Naive thymus-derived CD4-positive, alpha-beta T cell (primary cell): ENCODE measurements at regions not wholly inside any gene's neighbourhood (a gene's known extent, or its start where the extent isn't known, plus 50 kb on each side); places are given as distances from the start of the nearest gene placed in this dataset.

ENCODE experiments used
- ATAC-seq: fragments of 150-1000 bp; cut with Tn5 transposase; 2 replicates; pipeline ENCODE4 v1.10.0; 2021; ENCODE audit warnings: mild to moderate bottlenecking, moderate library complexity
- CTCF ChIA-PET: fragments of 350-600 bp; sonication (Branson Sonifier 250); formaldehyde crosslinking; loops from one replicate; lab custom pipeline; 2021; ENCODE audit warnings: antibody characterized with exemption; lab: Charles Lee
- POLR2A ChIA-PET: fragments of 350-600 bp; sonication (Branson Sonifier 250); formaldehyde crosslinking; loops from one replicate; lab custom pipeline; 2021; ENCODE audit warnings: antibody characterized with exemption, inconsistent platforms; lab: Charles Lee
- DNase-seq, 9 donors: peaks; one replicate each; pipeline versions ENCODE4 v3.0.0 to v3.0.0-alpha.2; 2020 to 2022; ENCODE audit warnings: mixed read lengths in 1 of 9
- H3K27ac ChIP-seq: one replicate; pipeline ENCODE4 v1.7.0; 2013; ENCODE audit warnings: mild to moderate bottlenecking, low read depth, low read length, moderate library complexity
- H3K27me3 ChIP-seq, 2 donors: one replicate each; pipeline ENCODE4 v1.7.0; 2013; ENCODE audit warnings: low read length in 2 of 2, mild to moderate bottlenecking in 2 of 2, moderate library complexity in 2 of 2; ENCODE audit not compliant: control insufficient read depth in 2 of 2, insufficient read depth in 2 of 2
- H3K36me3 ChIP-seq, 3 experiments: 1 replicate in 2 of 3; 2 replicates in 1 of 3; pipeline ENCODE4 v1.7.0; 2013; ENCODE audit warnings: low read length in 3 of 3, mild to moderate bottlenecking in 3 of 3, moderate library complexity in 1 of 3; ENCODE audit not compliant: insufficient read depth in 3 of 3, control insufficient read depth in 2 of 3
- H3K4me1 ChIP-seq, 2 donors: one replicate each; pipeline ENCODE4 v1.7.0; 2013; ENCODE audit warnings: low read length in 2 of 2, mild to moderate bottlenecking in 2 of 2, moderate library complexity in 1 of 2; ENCODE audit not compliant: control insufficient read depth in 2 of 2, insufficient read depth in 2 of 2
- H3K4me3 ChIP-seq: 2 replicates; pipeline ENCODE4 v1.7.0; 2013; ENCODE audit warnings: mild to moderate bottlenecking, low read length
- H3K9me3 ChIP-seq, 3 experiments: 1 replicate in 2 of 3; 2 replicates in 1 of 3; pipeline ENCODE4 v1.7.0; 2013; ENCODE audit warnings: low read length in 3 of 3; ENCODE audit not compliant: control insufficient read depth in 2 of 3
- H3K27ac Mint-ChIP-seq, 9 donors: one replicate each; pipeline ENCODE4 v1.8.0; 2020 to 2022; ENCODE audit warnings: mixed read lengths in 9 of 9, mild to moderate bottlenecking in 8 of 9, moderate library complexity in 5 of 9, inconsistent platforms in 2 of 9
- H3K27me3 Mint-ChIP-seq, 5 donors: one replicate each; pipeline ENCODE4 v1.8.0; 2021 to 2022; ENCODE audit warnings: mixed read lengths in 5 of 5, mild to moderate bottlenecking in 1 of 5
- H3K36me3 Mint-ChIP-seq, 5 donors: one replicate each; pipeline ENCODE4 v1.8.0; 2020 to 2022; ENCODE audit warnings: mixed read lengths in 5 of 5, mild to moderate bottlenecking in 3 of 5, inconsistent platforms in 1 of 5
- H3K4me1 Mint-ChIP-seq, 7 donors: one replicate each; pipeline ENCODE4 v1.8.0; 2020 to 2022; ENCODE audit warnings: mixed read lengths in 7 of 7, mild to moderate bottlenecking in 3 of 7, inconsistent platforms in 1 of 7
- H3K4me3 Mint-ChIP-seq, 10 donors: one replicate each; pipeline ENCODE4 v1.8.0; 2020 to 2022; ENCODE audit warnings: mild to moderate bottlenecking in 10 of 10, mixed read lengths in 10 of 10, moderate library complexity in 6 of 10, inconsistent platforms in 2 of 10
- H3K9me3 Mint-ChIP-seq, 11 donors: one replicate each; pipeline ENCODE4 v1.8.0; 2020 to 2022; ENCODE audit warnings: mixed read lengths in 11 of 11, mild to moderate bottlenecking in 4 of 11, inconsistent platforms in 1 of 11, moderate library complexity in 1 of 11
- intact Hi-C, 2 donors: fragments of 100-400 bp; cut with micrococcal nuclease; formaldehyde crosslinking; loops; one replicate each; pipeline ENCODE4 v1.15.1; 2023

DNA sequence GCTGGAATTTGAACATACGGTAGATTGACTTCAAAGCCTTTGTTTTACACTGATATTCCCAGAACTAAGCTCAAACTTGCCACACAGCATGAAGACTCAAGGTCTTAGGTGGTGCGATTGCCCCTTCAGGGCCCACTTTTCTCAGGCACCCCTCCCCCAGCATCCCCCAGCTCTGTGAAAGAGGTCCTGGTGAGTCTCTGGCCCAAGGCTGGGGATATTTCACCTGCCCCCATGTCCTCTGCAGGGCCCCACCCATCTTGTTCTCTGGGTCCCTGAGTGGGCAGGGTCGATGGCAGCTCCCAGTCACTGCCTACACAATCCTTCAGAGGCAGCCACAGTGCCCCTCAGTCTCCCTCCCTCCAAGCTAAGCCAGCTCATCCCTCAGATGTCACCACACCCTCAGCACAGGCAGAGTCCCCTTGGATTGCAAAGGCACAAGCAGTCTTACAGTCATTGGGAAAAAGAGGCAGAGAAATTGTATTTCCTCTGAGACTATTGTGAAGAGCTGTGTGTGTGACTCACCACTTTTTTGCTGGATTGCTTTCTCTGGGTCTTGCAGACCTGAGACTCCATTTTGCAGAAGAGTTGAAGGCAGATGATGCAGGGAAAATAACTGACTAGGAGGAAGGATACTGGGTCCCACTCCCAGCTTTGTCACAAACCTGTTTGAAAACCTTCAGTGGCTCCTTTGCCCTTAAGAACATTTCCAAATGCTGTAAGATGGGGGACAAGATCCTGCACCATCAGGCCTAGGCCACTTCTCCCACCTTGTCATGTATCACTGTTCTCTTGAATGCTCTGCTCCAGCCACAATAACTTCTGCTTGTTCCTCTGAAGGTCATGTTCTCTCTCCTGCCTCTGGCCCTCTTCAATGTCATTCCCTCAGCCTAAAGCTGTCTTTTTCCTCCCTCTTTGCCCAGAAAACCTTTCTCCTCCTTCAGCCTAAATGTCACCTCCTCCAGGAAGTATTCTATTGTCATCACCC, 119.1 kb upstream of the GRIK3 start:
- Histone ChIP-seq H3K4me1 (no peaks in the 10 kb centered on the region), H3K27me3 (no peaks in the 10 kb centered on the region), H3K36me3 (no peaks in the 10 kb centered on the region), H3K9me3 (no peaks in the 10 kb centered on the region), H3K4me3 (no peak overlapping the region), H3K27ac (no peak overlapping the region)
- no peak for DNase-seq
- intact Hi-C loops, result no loop called here
- Mint-ChIP-seq H3K4me1 (peaks cover 0 to 5% (median 0%) of the 10 kb centered on the region in 7 donors), H3K4me3 (no peak overlapping the region), H3K9me3 (peaks cover 0 to 21% (median 4%) of the 10 kb centered on the region in 11 donors), H3K36me3 (peaks cover 0 to 4% (median 0%) of the 10 kb centered on the region in 5 donors), H3K27me3 (peaks cover 0 to 43% (median 24%) of the 10 kb centered on the region in 5 donors), H3K27ac (no peak overlapping the region)
- ChIA-PET CTCF (no interaction called here), POLR2A (no interaction called here)
- no peak for ATAC-seq

DNA sequence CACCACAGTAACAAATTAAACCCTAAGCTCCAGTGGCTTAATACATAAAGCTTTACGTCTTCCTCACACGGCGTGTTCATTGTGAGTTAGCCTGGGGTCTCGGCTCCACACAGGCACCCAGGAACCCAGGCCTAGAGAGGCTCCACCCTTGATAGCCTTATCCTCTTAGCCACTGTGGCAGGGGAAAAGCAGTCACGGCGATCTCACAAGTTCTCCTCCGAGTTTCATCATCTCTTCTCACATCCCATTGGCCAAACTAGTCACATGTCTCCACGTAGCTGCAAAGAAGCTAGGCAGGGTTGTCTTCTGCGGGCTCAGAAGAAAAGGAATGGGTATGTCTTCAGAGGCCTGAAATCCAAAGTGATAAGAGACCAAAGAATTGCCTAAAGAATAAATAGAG, 122.3 kb upstream of the GRIK3 start:
- Histone ChIP-seq H3K9me3 (no peaks in the 10 kb centered on the region), H3K4me3 (no peak overlapping the region), H3K36me3 (no peaks in the 10 kb centered on the region), H3K27me3 (no peaks in the 10 kb centered on the region), H3K4me1 (no peaks in the 10 kb centered on the region), H3K27ac (no peak overlapping the region)
- peaks cover 0 to 37% (median 21%) of the 10 kb centered on the region in 5 donors for H3K27me3 Mint-ChIP-seq
- peaks cover 0 to 4% (median 0%) of the 10 kb centered on the region in 5 donors for H3K36me3 Mint-ChIP-seq
- no peak overlapping the region for H3K4me3 Mint-ChIP-seq
- DNase-seq (no peak), ATAC-seq (no peak)
- H3K27ac Mint-ChIP-seq, result no peak overlapping the region
- intact Hi-C loops, result no loop called here
- ChIA-PET POLR2A (no interaction called here), CTCF (no interaction called here)
- H3K9me3 Mint-ChIP-seq, result peaks cover 0 to 27% (median 8%) of the 10 kb centered on the region in 11 donors
- peaks cover 0 to 5% (median 0%) of the 10 kb centered on the region in 7 donors for H3K4me1 Mint-ChIP-seq

DNA sequence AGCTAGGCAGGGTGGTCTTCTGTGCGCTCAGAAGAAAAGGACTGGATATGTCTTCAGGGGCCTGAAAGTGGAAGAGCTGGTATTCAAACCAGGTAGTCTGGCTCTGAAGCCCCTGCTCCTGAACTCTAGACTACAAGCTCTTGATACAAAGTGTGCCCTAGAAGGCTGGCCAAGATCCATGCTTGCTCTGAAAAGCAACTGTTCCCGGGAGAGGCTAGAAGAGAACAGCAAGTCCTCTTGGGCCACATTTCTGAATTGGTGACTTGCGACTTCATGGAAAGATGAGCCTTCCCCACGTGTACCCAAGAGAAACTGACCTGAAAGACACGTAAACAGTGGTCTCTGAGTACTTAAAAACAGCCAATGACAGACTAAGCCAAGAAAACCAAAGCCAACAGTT, 123.3 kb upstream of the GRIK3 start:
- POLR2A ChIA-PET, result no interaction called here
- intact Hi-C loops, result no loop called here

DNA sequence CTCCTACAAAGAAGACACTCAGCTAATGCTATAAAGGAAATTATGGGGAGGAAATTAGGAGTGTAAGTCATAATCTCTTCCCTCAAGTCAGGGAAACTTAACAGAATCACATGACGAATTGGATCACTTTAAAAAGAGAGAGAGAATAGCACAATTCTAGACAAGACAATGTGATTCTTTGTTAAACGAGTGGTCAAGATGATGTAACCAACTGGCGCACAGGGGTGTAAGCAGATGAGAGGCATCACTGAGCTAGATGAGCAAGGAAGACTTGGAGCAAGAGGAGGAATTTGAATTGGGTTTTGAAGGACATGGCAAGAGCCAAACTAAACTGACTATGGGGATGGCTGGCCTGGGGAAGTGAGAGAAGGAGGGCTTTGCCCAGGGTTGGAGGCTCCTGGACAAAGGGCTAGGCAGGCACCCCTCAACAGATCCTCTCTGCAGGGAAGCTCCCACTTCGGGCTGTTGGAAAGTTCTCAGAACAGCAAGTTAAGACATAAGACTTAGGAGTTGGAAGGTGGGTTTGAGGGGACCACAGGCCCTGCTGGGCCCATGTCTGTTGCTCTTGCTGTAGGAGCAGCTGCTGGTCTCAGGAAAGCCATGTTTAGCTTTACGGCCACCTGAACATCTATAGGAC, 123.9 kb upstream of the GRIK3 start:
- Histone ChIP-seq H3K4me3 (no peak overlapping the region), H3K27me3 (no peaks in the 10 kb centered on the region), H3K36me3 (no peaks in the 10 kb centered on the region), H3K27ac (no peak overlapping the region), H3K4me1 (no peaks in the 10 kb centered on the region), H3K9me3 (peaks cover 0 to 3% (median 0%) of the 10 kb centered on the region in 3 experiments)
- Mint-ChIP-seq H3K4me1 (no peaks in the 10 kb centered on the region), H3K27ac (no peak overlapping the region), H3K27me3 (peaks cover 0 to 25% (median 21%) of the 10 kb centered on the region in 5 donors), H3K4me3 (no peak overlapping the region), H3K9me3 (peaks cover 4 to 42% (median 9%) of the 10 kb centered on the region in 11 donors), H3K36me3 (peaks cover 0 to 4% (median 0%) of the 10 kb centered on the region in 5 donors)
- no peak for DNase-seq
- no peak for ATAC-seq
- intact Hi-C loops, result no loop called here
- ChIA-PET CTCF (no interaction called here), POLR2A (no interaction called here)

More for the DNA sequence above, 123.3 kb upstream of the GRIK3 start:
- CTCF ChIA-PET, result no interaction called here
- Histone ChIP-seq H3K4me1 (no peaks in the 10 kb centered on the region), H3K4me3 (no peak overlapping the region), H3K36me3 (no peaks in the 10 kb centered on the region), H3K9me3 (no peaks in the 10 kb centered on the region), H3K27me3 (no peaks in the 10 kb centered on the region), H3K27ac (no peak overlapping the region)
- ATAC-seq (no peak), DNase-seq (no peak)
- Mint-ChIP-seq H3K4me3 (no peak overlapping the region), H3K27ac (no peak overlapping the region), H3K36me3 (peaks cover 0 to 4% (median 0%) of the 10 kb centered on the region in 5 donors), H3K4me1 (no peaks in the 10 kb centered on the region), H3K27me3 (peaks cover 0 to 27% (median 21%) of the 10 kb centered on the region in 5 donors), H3K9me3 (peaks cover 2 to 36% (median 9%) of the 10 kb centered on the region in 11 donors)

DNA sequence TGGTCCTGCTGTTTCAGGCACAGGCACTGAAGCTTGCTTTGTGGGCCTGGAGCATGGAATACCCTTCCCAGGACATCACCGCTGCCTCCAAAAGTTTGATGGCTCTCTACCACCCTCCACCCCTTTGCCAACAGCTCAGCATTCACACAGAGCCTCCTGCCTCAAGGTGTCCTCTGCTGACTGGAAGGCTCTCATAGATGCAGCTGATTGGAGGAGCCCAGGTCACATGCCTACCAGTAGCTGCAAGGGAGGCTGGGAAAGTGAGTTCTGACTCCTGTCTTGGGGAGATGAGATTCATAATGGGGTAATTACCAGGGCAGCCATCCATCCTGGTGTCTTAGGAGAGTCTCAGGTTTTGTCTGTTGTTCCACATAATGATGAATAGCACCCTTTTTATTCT, 124.8 kb upstream of the GRIK3 start:
- Mint-ChIP-seq H3K4me1 (no peaks in the 10 kb centered on the region), H3K4me3 (no peak overlapping the region), H3K36me3 (peaks cover 0 to 4% (median 0%) of the 10 kb centered on the region in 5 donors), H3K27ac (no peak overlapping the region), H3K27me3 (peaks cover 0 to 25% (median 18%) of the 10 kb centered on the region in 5 donors), H3K9me3 (peaks cover 4 to 41% (median 9%) of the 10 kb centered on the region in 11 donors)
- POLR2A ChIA-PET, result no interaction called here
- Histone ChIP-seq H3K36me3 (no peaks in the 10 kb centered on the region), H3K27ac (no peak overlapping the region), H3K27me3 (peaks cover 0 to 1% of the 10 kb centered on the region in 2 donors), H3K4me1 (no peaks in the 10 kb centered on the region), H3K4me3 (no peak overlapping the region), H3K9me3 (peaks cover 0 to 3% (median 0%) of the 10 kb centered on the region in 3 experiments)
- intact Hi-C loops, result no loop called here
- CTCF ChIA-PET, result interaction anchor here (0.7 kb wide), 1 partner anchor 390 kb away, joined by 3 read pairs; no protein-coding TSS in a partner anchor
- DNase-seq (no peak), ATAC-seq (no peak)

DNA sequence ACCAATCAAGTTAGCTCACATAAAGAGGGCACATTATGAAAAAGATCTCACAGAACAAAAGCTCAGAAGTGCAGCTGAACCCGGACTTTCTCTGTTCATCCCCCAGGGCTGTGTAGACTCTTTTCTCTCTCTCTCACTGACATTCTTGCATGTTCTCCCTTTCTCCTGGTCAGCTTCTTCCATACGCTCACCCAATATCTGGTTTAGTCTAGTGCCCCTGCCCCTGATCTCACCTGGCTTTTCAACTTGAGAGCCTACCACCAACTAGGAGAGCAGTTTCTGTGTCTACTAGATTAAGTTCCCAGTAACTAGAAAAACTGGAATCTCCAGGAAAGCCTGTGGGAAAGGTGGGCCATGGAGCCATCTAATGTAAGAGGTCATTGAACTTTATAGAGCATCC, 126.9 kb upstream of the GRIK3 start:
- Mint-ChIP-seq H3K9me3 (peaks cover 2 to 44% (median 13%) of the 10 kb centered on the region in 11 donors), H3K4me1 (no peaks in the 10 kb centered on the region), H3K36me3 (peaks cover 0 to 4% (median 0%) of the 10 kb centered on the region in 5 donors), H3K4me3 (no peak overlapping the region), H3K27me3 (peaks cover 5 to 23% (median 13%) of the 10 kb centered on the region in 5 donors), H3K27ac (no peak overlapping the region)
- H3K27ac ChIP-seq, result no peak overlapping the region
- no peaks in the 10 kb centered on the region for H3K36me3 ChIP-seq
- DNase-seq (no peak), ATAC-seq (no peak)
- H3K4me3 ChIP-seq, result no peak overlapping the region
- no peaks in the 10 kb centered on the region for H3K4me1 ChIP-seq
- intact Hi-C loops, result no loop called here
- peaks cover 0 to 3% of the 10 kb centered on the region in 2 donors for H3K27me3 ChIP-seq
- H3K9me3 ChIP-seq, result peaks cover 0 to 3% (median 0%) of the 10 kb centered on the region in 3 experiments
- ChIA-PET POLR2A (no interaction called here), CTCF (no interaction called here)
